GM23248 (cell line): ENCODE measurements at regions not wholly inside any gene's neighbourhood (a gene's known extent, or its start where the extent isn't known, plus 50 kb on each side); places are given as distances from the start of the nearest gene placed in this dataset.

ENCODE experiments used
- DNase-seq: peaks from one replicate; pipeline ENCODE4 v3.0.0-alpha.2; 2015
- H2AFZ ChIP-seq: fragments of 200-600 bp; sonication (generic); 2 replicates; pipeline ENCODE4 v1.6.1; 2016; ENCODE audit warnings: antibody characterized with exemption
- H3F3A ChIP-seq: fragments of 200-600 bp; sonication (generic); 2 replicates; pipeline ENCODE4 v1.6.1; 2016; ENCODE audit warnings: mild to moderate bottlenecking, antibody characterized with exemption, mixed run types; ENCODE audit not compliant: insufficient read depth
- H3K27ac ChIP-seq: fragments of 200-600 bp; sonication (generic); 2 replicates; pipeline ENCODE4 v1.5.1; 2016; ENCODE audit warnings: mild to moderate bottlenecking
- H3K27me3 ChIP-seq: fragments of 200-600 bp; sonication (generic); replicated peaks from 2 replicates; pipeline ENCODE4 v1.6.1; 2016; ENCODE audit warnings: mild to moderate bottlenecking; ENCODE audit not compliant: insufficient read depth
- H3K36me3 ChIP-seq: fragments of 200-600 bp; sonication (generic); 2 replicates; pipeline ENCODE4 v1.6.1; 2016; ENCODE audit warnings: low read depth, mild to moderate bottlenecking
- H3K4me1 ChIP-seq: fragments of 200-600 bp; sonication (generic); 2 replicates; pipeline ENCODE4 v1.6.1; 2016; ENCODE audit warnings: mild to moderate bottlenecking; ENCODE audit not compliant: insufficient read depth
- H3K4me2 ChIP-seq: fragments of 200-600 bp; sonication (generic); one replicate; pipeline ENCODE4 v1.6.1; 2016; ENCODE audit warnings: mild to moderate bottlenecking; ENCODE audit not compliant: unreplicated experiment
- H3K4me3 ChIP-seq: fragments of 200-600 bp; sonication (generic); 2 replicates; pipeline ENCODE4 v1.5.1; 2016; ENCODE audit warnings: mild to moderate bottlenecking
- H3K79me2 ChIP-seq: fragments of 200-600 bp; sonication (generic); 2 replicates; pipeline ENCODE4 v1.6.1; 2016; ENCODE audit warnings: mild to moderate bottlenecking; ENCODE audit not compliant: insufficient read depth
- H3K9ac ChIP-seq: fragments of 200-600 bp; sonication (generic); 2 replicates; pipeline ENCODE4 v1.6.1; 2016; ENCODE audit warnings: mild to moderate bottlenecking
- H3K9me2 ChIP-seq: fragments of 200-600 bp; sonication (generic); 2 replicates; pipeline ENCODE4 v1.6.1; 2016; ENCODE audit warnings: mixed run types, mild to moderate bottlenecking, moderate library complexity; ENCODE audit not compliant: insufficient read depth
- H3K9me3 ChIP-seq: fragments of 200-600 bp; sonication (generic); one replicate; pipeline ENCODE4 v1.6.1; 2017; ENCODE audit warnings: low read depth
- H4K20me1 ChIP-seq: fragments of 200-600 bp; sonication (generic); 2 replicates; pipeline ENCODE4 v1.6.0; 2016; ENCODE audit not compliant: insufficient read depth
- EZH2 ChIP-seq: fragments of 200-600 bp; sonication (generic); IDR thresholded peaks from 2 replicates; pipeline ENCODE4 v1.6.1; 2018; ENCODE audit warnings: antibody characterized with exemption, mild to moderate bottlenecking; ENCODE audit not compliant: insufficient read depth, poor library complexity, severe bottlenecking
- EZH2phosphoT487 ChIP-seq: fragments of 200-600 bp; sonication (generic); IDR thresholded peaks from 2 replicates; pipeline ENCODE4 v1.6.1; 2018; ENCODE audit warnings: antibody characterized with exemption, moderate library complexity, mild to moderate bottlenecking, low read depth; ENCODE audit not compliant: insufficient read depth
- WGBS, 2 experiments: methylation state at CpG; one replicate each; pipeline ENCODE4 v1.1.6; 2015 to 2017; ENCODE audit warnings: low lambda C conversion rate in 2 of 2, low coverage in 1 of 2; ENCODE audit errors: missing lambda C conversion rate in 2 of 2; 5-methylcytosine and 5-hydroxymethylcytosine counted together
- in situ Hi-C: fragments of 300-500 bp; cut with MboI; formaldehyde crosslinking; loops from 2 replicates; pipeline ENCODE4 v1.15.0; 2020

DNA sequence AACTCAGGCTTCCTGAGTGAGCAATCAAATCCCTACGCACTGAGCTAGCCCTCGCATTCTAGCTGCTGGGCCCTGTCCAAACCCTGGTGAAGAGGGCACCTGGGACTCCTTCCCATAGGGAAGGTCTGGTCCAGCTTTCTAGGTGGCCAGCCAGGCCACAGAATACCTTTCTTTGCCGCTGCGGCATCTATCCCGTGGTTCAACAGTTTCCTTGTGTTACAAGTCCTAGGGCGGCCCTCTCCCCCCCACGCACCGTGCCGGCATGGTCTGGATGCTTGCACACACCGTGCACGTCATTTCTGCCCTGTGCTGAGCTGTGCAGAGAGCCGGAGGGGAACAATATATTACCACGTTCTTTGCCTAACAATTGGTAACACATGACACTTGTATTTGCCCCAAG, 164.6 kb upstream of the TSHZ3 start:
- H3K79me2 ChIP-seq = no peaks in the 10 kb centered on the region
- H3K4me1 ChIP-seq = no peaks in the 10 kb centered on the region
- 63 to 74% methylated on average over 13 of the region's 13 CpGs for WGBS, 2 experiments
- no peaks in the 10 kb centered on the region for H3K36me3 ChIP-seq
- no peak for DNase-seq
- in situ Hi-C loops = no loop called here
- H4K20me1 ChIP-seq = no peaks in the 10 kb centered on the region
- H3K4me2 ChIP-seq = no peak overlapping the region
- no peaks in the 10 kb centered on the region for H3K9me3 ChIP-seq
- no peak overlapping the region for H3K27ac ChIP-seq
- no peaks in the 10 kb centered on the region for H3K9me2 ChIP-seq
- no peak overlapping the region for H2AFZ ChIP-seq
- H3K4me3 ChIP-seq = no peak overlapping the region
- H3F3A ChIP-seq = no peaks in the 10 kb centered on the region
- peaks cover 31% of the 10 kb centered on the region for H3K27me3 ChIP-seq
- H3K9ac ChIP-seq = no peak overlapping the region
- TF ChIP-seq EZH2phosphoT487 = no peak
- TF ChIP-seq EZH2 = no peak

DNA sequence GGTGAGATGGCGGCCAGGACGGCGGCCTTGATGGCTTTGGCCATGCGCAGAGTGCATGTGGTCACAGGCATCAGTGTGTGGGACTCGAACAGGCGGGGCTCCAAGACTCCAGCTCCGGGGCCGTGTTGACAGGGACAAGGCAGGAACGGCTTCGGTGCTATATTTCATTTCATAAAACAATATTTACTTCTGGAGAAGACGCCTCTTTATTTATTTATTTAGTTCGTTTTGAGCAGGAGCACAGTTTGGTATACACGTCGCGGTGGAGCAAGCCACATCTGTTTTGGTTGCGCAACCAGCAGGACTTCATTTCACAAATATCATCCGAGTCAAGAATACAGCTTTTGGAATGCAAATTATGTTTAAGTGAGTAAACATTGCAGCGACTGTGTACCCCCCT, 166.7 kb upstream of the TSHZ3 start:
- Histone ChIP-seq H3K4me2 (peak overlapping the region; percentile 36), H3K27me3 (peaks cover 28% of the 10 kb centered on the region), H4K20me1 (no peaks in the 10 kb centered on the region), H3K4me1 (no peaks in the 10 kb centered on the region), H3K27ac (no peak overlapping the region), H3F3A (no peaks in the 10 kb centered on the region), H3K9ac (no peak overlapping the region), H3K9me3 (no peaks in the 10 kb centered on the region), H3K79me2 (no peaks in the 10 kb centered on the region), H3K9me2 (no peaks in the 10 kb centered on the region), H3K4me3 (0 out of 2 replicates have a peak overlapping the region, but pooled peaks have one; percentile 18), H3K36me3 (no peaks in the 10 kb centered on the region), H2AFZ (no peak overlapping the region)
- in situ Hi-C loops = no loop called here
- WGBS, 2 experiments = 19 to 21% methylated on average over 18 of the region's 18 CpGs
- TF ChIP-seq EZH2 (no peak), EZH2phosphoT487 (no peak)
- peak; percentile 56 for DNase-seq

DNA sequence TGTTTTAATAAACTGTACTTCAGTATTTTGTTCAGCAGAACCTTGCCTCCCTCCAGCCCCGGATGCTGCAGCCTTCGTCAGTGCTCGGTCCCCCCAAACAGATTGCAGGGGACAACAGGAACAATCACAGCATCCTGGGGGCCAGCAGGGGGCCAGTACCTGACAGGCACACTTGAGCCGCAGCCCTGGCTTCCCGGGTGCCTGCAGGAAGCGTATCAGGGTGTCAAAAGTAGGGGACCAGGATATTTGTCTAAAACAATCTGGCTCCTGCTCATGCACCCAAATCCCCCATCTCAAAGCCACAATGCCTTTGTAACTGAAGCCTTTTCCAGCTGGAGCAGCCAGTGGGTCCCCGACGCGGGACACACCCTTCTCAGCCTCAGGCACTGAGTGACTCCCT, 167.5 kb upstream of the TSHZ3 start:
- Histone ChIP-seq H3K27me3 (peaks cover 20% of the 10 kb centered on the region; the same call in 1 of the 2 replicates), H3K27ac (no peak overlapping the region), H3K4me1 (no peaks in the 10 kb centered on the region), H3K36me3 (no peaks in the 10 kb centered on the region), H2AFZ (no peak overlapping the region), H3K4me3 (no peak overlapping the region), H3F3A (no peaks in the 10 kb centered on the region), H4K20me1 (no peaks in the 10 kb centered on the region), H3K9me2 (no peaks in the 10 kb centered on the region), H3K9me3 (no peaks in the 10 kb centered on the region), H3K79me2 (no peaks in the 10 kb centered on the region), H3K9ac (no peak overlapping the region), H3K4me2 (no peak overlapping the region)
- 82 to 89% methylated on average over 9 of the region's 9 CpGs for WGBS, 2 experiments
- in situ Hi-C loops = no loop called here
- TF ChIP-seq EZH2phosphoT487 (no peak), EZH2 (no peak)
- no peak for DNase-seq

DNA sequence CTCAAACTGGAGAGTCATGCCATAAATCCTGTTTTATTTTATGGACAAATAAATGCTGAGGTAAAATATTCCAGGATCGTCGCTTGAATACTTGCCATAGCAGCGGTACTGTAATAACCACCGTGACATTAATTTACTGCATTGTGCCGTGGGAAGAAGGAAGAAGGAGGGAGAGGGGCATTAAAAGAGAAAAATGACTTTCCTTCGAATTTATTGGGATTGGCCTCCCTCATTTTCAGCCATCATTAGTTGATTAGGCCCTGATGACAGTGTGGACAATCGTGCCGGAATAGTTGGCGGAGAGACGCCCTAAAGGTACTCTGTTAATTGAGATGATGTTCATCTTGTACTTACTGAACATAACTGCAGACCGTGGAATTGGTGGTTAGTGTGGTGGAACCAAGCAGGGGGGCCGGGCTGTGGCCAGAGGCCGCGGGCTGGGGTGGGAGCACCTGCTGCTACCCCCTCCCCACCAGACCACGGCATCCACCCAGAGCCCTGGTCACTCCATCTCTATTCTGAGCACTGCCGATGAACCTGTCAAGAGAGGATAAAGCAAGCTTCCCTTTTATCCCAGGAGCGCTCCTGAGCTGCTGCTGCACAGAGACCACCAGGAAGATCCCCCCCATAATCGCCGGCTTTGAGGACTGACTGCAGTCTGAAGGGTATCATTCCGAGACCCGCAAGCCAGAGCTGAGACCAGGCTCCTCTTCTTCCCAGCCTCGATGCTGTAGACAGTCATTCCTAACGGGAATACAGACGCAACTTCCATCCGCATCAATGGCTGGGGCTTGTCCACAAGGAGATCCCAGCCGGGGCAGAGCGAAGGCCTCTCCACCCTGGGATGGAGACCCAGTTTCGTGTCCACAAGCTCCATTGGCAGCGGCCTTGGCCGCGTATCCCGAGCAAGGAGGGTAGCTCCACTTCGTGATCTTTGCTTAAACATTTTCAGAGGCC, 168.3 kb upstream of the TSHZ3 start:
- H2AFZ ChIP-seq = no peak overlapping the region
- no peak overlapping the region for H3K9ac ChIP-seq
- H3K36me3 ChIP-seq = no peaks in the 10 kb centered on the region
- DNase-seq = no peak
- H3K27me3 ChIP-seq = peaks cover 20% of the 10 kb centered on the region; the same call in 1 of the 2 replicates
- no peak overlapping the region for H3K4me3 ChIP-seq
- no peaks in the 10 kb centered on the region for H3K4me1 ChIP-seq
- H4K20me1 ChIP-seq = no peaks in the 10 kb centered on the region
- in situ Hi-C loops = no loop called here
- H3K9me2 ChIP-seq = no peaks in the 10 kb centered on the region
- H3F3A ChIP-seq = no peaks in the 10 kb centered on the region
- WGBS, 2 experiments = 83 to 85% methylated on average over 32 to 33 of the region's 33 CpGs
- H3K79me2 ChIP-seq = no peaks in the 10 kb centered on the region
- H3K9me3 ChIP-seq = no peaks in the 10 kb centered on the region
- H3K27ac ChIP-seq = no peak overlapping the region
- no peak overlapping the region for H3K4me2 ChIP-seq
- TF ChIP-seq EZH2 = no peak
- TF ChIP-seq EZH2phosphoT487 = no peak
